Mesenchymal stem cell (in vitro differentiated cells and primary cell): ENCODE measurements at regions not wholly inside any gene's neighbourhood (a gene's known extent, or its start where the extent isn't known, plus 50 kb on each side); places are given as distances from the start of the nearest gene placed in this dataset.

ENCODE experiments used
- DNase-seq: peaks from one replicate; pipeline ENCODE4 v3.0.0-alpha.2; 2013
- H2AFZ ChIP-seq: one replicate; pipeline ENCODE4 v1.6.1; 2013; ENCODE audit warnings: low read depth, mild to moderate bottlenecking, control low read depth, inconsistent platforms, low read length, moderate library complexity
- H2AK5ac ChIP-seq: 2 replicates; pipeline ENCODE4 v1.6.1; 2013; ENCODE audit warnings: low read length, moderate library complexity, mild to moderate bottlenecking, inconsistent platforms; ENCODE audit not compliant: severe bottlenecking
- H2BK120ac ChIP-seq: one replicate; pipeline ENCODE4 v1.6.1; 2013; ENCODE audit warnings: low read depth, mild to moderate bottlenecking, inconsistent platforms, low read length, moderate library complexity
- H2BK12ac ChIP-seq, 2 experiments: one replicate each; pipeline ENCODE4 v1.6.1; 2013; ENCODE audit warnings: inconsistent platforms in 2 of 2, low read length in 2 of 2, mild to moderate bottlenecking in 2 of 2, moderate library complexity in 2 of 2, control low read depth in 1 of 2
- H2BK15ac ChIP-seq: one replicate; pipeline ENCODE4 v1.6.1; 2013; ENCODE audit warnings: mild to moderate bottlenecking, low read depth, inconsistent platforms; ENCODE audit not compliant: poor library complexity, severe bottlenecking
- H2BK5ac ChIP-seq: 2 replicates; pipeline ENCODE4 v1.6.1; 2013; ENCODE audit warnings: low read depth, mild to moderate bottlenecking, low read length, control low read depth, inconsistent platforms; ENCODE audit not compliant: poor library complexity, severe bottlenecking
- H3K14ac ChIP-seq, 2 experiments: one replicate each; pipeline ENCODE4 v1.6.1; 2013; ENCODE audit warnings: inconsistent platforms in 2 of 2, low read length in 2 of 2, control low read depth in 1 of 2, mild to moderate bottlenecking in 1 of 2, moderate library complexity in 1 of 2
- H3K18ac ChIP-seq, 2 experiments: one replicate each; pipeline ENCODE4 v1.6.1; 2013; ENCODE audit warnings: inconsistent platforms in 2 of 2, low read length in 2 of 2, control low read depth in 1 of 2, low read depth in 1 of 2, mild to moderate bottlenecking in 1 of 2
- H3K23ac ChIP-seq, 2 experiments: one replicate each; pipeline ENCODE4 v1.6.1; 2013; ENCODE audit warnings: inconsistent platforms in 2 of 2, low read length in 2 of 2, mild to moderate bottlenecking in 2 of 2, moderate library complexity in 2 of 2, control low read depth in 1 of 2
- H3K27ac ChIP-seq: 2 replicates; pipeline ENCODE4 v1.5.1; 2013; ENCODE audit warnings: mild to moderate bottlenecking, moderate library complexity, low read length, control low read depth, inconsistent platforms; ENCODE audit not compliant: poor library complexity, severe bottlenecking
- H3K27me3 ChIP-seq, 2 experiments: 2 replicates each; pipeline versions ENCODE4 v1.6.1 to v1.7.0; 2013; ENCODE audit warnings: low read length in 2 of 2, mild to moderate bottlenecking in 2 of 2, moderate library complexity in 2 of 2, control low read depth in 1 of 2, inconsistent platforms in 1 of 2; ENCODE audit not compliant: control insufficient read depth in 1 of 2, insufficient read depth in 1 of 2
- H3K36me3 ChIP-seq, 2 experiments: 2 replicates each; pipeline versions ENCODE4 v1.6.1 to v1.7.0; 2013; ENCODE audit warnings: low read length in 2 of 2, control low read depth in 1 of 2, inconsistent platforms in 1 of 2, low read depth in 1 of 2, mild to moderate bottlenecking in 1 of 2; ENCODE audit not compliant: insufficient read depth in 2 of 2, control insufficient read depth in 1 of 2
- H3K4ac ChIP-seq, 2 experiments: one replicate each; pipeline ENCODE4 v1.6.1; 2013; ENCODE audit warnings: inconsistent platforms in 2 of 2, low read length in 2 of 2, mild to moderate bottlenecking in 2 of 2, moderate library complexity in 2 of 2, control low read depth in 1 of 2, low read depth in 1 of 2
- H3K4me1 ChIP-seq: 2 replicates; pipeline ENCODE4 v1.6.1; 2013; ENCODE audit warnings: low read depth, low read length, control low read depth; ENCODE audit not compliant: control insufficient read depth, insufficient read depth
- H3K4me2 ChIP-seq: 2 replicates; pipeline ENCODE4 v1.6.1; 2013; ENCODE audit warnings: low read length, mild to moderate bottlenecking, inconsistent platforms; ENCODE audit not compliant: poor library complexity, severe bottlenecking
- H3K4me3 ChIP-seq, 2 experiments: 2 replicates each; pipeline versions ENCODE4 v1.5.1 to v1.7.0; 2013; ENCODE audit warnings: low read length in 2 of 2, mild to moderate bottlenecking in 2 of 2, control low read depth in 1 of 2, low read depth in 1 of 2; ENCODE audit not compliant: insufficient read depth in 1 of 2
- H3K79me1 ChIP-seq: replicated peaks from 2 replicates; pipeline ENCODE4 v1.6.1; 2013; ENCODE audit warnings: mild to moderate bottlenecking, control low read depth, low read length, inconsistent platforms; ENCODE audit not compliant: poor library complexity, severe bottlenecking
- H3K9ac ChIP-seq: 2 replicates; pipeline ENCODE4 v1.7.0; 2013; ENCODE audit warnings: mild to moderate bottlenecking, low read length, moderate library complexity
- H3K9me3 ChIP-seq: 2 replicates; pipeline ENCODE4 v1.7.0; 2013; ENCODE audit warnings: mild to moderate bottlenecking, low read length; ENCODE audit not compliant: control insufficient read depth
- H4K8ac ChIP-seq: one replicate; pipeline ENCODE4 v1.6.1; 2013; ENCODE audit warnings: inconsistent platforms, mild to moderate bottlenecking, low read length, moderate library complexity
- H4K91ac ChIP-seq: one replicate; pipeline ENCODE4 v1.6.1; 2013; ENCODE audit warnings: mild to moderate bottlenecking, low read length, inconsistent platforms
- WGBS: methylation state at CpG from one replicate; pipeline ENCODE4 v1.1.7; 2013; ENCODE audit warnings: mixed read lengths; 5-methylcytosine and 5-hydroxymethylcytosine counted together

GRCh38 chr2:239585422-239585821, 184.6 kb upstream of the HDAC4 start:
- H3K27ac ChIP-seq, result no peak overlapping the region
- WGBS, result 55% methylated on average over 10 of the region's 10 CpGs
- H3K9me3 ChIP-seq, result no peaks in the 10 kb centered on the region
- no peak overlapping the region for H3K14ac ChIP-seq
- H3K36me3 ChIP-seq, result no peaks in the 10 kb centered on the region
- H3K27me3 ChIP-seq, result peaks cover 0 to 47% of the 10 kb centered on the region in 2 experiments
- H3K79me1 ChIP-seq, result no peaks in the 10 kb centered on the region
- no peak overlapping the region for H2BK120ac ChIP-seq
- no peak overlapping the region for H3K4me2 ChIP-seq
- no peak overlapping the region for H3K4ac ChIP-seq
- no peak overlapping the region for H2AFZ ChIP-seq
- H2AK5ac ChIP-seq, result no peak overlapping the region
- no peaks in the 10 kb centered on the region for H3K4me1 ChIP-seq
- H3K9ac ChIP-seq, result no peak overlapping the region
- H3K18ac ChIP-seq, result no peak overlapping the region
- H2BK12ac ChIP-seq, result no peak overlapping the region
- no peak for DNase-seq
- no peak overlapping the region for H4K8ac ChIP-seq
- no peak overlapping the region for H2BK15ac ChIP-seq
- no peak overlapping the region for H2BK5ac ChIP-seq
- no peak overlapping the region for H4K91ac ChIP-seq
- no peak overlapping the region for H3K23ac ChIP-seq
- no peak overlapping the region for H3K4me3 ChIP-seq

GRCh38 chr2:239584986-239585385, 184.2 kb upstream of the HDAC4 start:
- no peak overlapping the region for H2AFZ ChIP-seq
- no peak overlapping the region for H3K4ac ChIP-seq
- H4K91ac ChIP-seq, result no peak overlapping the region
- H3K23ac ChIP-seq, result no peak overlapping the region
- H4K8ac ChIP-seq, result no peak overlapping the region
- H2AK5ac ChIP-seq, result no peak overlapping the region
- H2BK15ac ChIP-seq, result no peak overlapping the region
- H3K9ac ChIP-seq, result no peak overlapping the region
- no peak overlapping the region for H3K27ac ChIP-seq
- WGBS, result 30% methylated on average over 3 of the region's 3 CpGs
- no peak overlapping the region for H2BK12ac ChIP-seq
- no peak overlapping the region for H3K4me2 ChIP-seq
- H3K4me3 ChIP-seq, result no peak overlapping the region
- H3K27me3 ChIP-seq, result peaks cover 0 to 47% of the 10 kb centered on the region in 2 experiments
- no peaks in the 10 kb centered on the region for H3K9me3 ChIP-seq
- H2BK120ac ChIP-seq, result no peak overlapping the region
- H3K14ac ChIP-seq, result no peak overlapping the region
- H2BK5ac ChIP-seq, result no peak overlapping the region
- no peak overlapping the region for H3K18ac ChIP-seq
- no peaks in the 10 kb centered on the region for H3K36me3 ChIP-seq
- H3K79me1 ChIP-seq, result no peaks in the 10 kb centered on the region
- no peak for DNase-seq
- no peaks in the 10 kb centered on the region for H3K4me1 ChIP-seq

GRCh38 chr2:239583879-239584859, 183.3 kb upstream of the HDAC4 start:
- no peaks in the 10 kb centered on the region for H3K79me1 ChIP-seq
- H3K4me3 ChIP-seq, result no peak overlapping the region
- H2AK5ac ChIP-seq, result no peak overlapping the region
- DNase-seq, result no peak
- H2AFZ ChIP-seq, result no peak overlapping the region
- no peak overlapping the region for H3K4me2 ChIP-seq
- H4K8ac ChIP-seq, result no peak overlapping the region
- H3K27ac ChIP-seq, result no peak overlapping the region
- no peaks in the 10 kb centered on the region for H3K36me3 ChIP-seq
- H2BK5ac ChIP-seq, result no peak overlapping the region
- no peak overlapping the region for H2BK12ac ChIP-seq
- H3K4me1 ChIP-seq, result no peaks in the 10 kb centered on the region
- H3K23ac ChIP-seq, result no peak overlapping the region
- no peak overlapping the region for H3K9ac ChIP-seq
- no peak overlapping the region for H3K18ac ChIP-seq
- H3K9me3 ChIP-seq, result no peaks in the 10 kb centered on the region
- 80% methylated on average over 31 of the region's 31 CpGs for WGBS
- no peak overlapping the region for H2BK120ac ChIP-seq
- no peak overlapping the region for H4K91ac ChIP-seq
- no peak overlapping the region for H3K14ac ChIP-seq
- no peak overlapping the region for H3K4ac ChIP-seq
- H2BK15ac ChIP-seq, result no peak overlapping the region
- peaks cover 0 to 47% of the 10 kb centered on the region in 2 experiments for H3K27me3 ChIP-seq

GRCh38 chr2:239583171-239583878, 182.5 kb upstream of the HDAC4 start:
- Histone ChIP-seq H2BK120ac (no peak overlapping the region), H3K9me3 (no peaks in the 10 kb centered on the region), H3K36me3 (no peaks in the 10 kb centered on the region), H2BK12ac (no peak overlapping the region), H3K4me3 (no peak overlapping the region), H3K79me1 (no peaks in the 10 kb centered on the region), H2BK5ac (no peak overlapping the region), H3K27ac (no peak overlapping the region), H2AFZ (no peak overlapping the region), H3K14ac (no peak overlapping the region), H3K18ac (no peak overlapping the region), H3K9ac (no peak overlapping the region), H3K27me3 (peaks cover 0 to 43% of the 10 kb centered on the region in 2 experiments), H3K4me2 (no peak overlapping the region), H3K4me1 (no peaks in the 10 kb centered on the region), H2BK15ac (no peak overlapping the region), H4K91ac (no peak overlapping the region), H4K8ac (no peak overlapping the region), H3K4ac (no peak overlapping the region), H2AK5ac (no peak overlapping the region), H3K23ac (no peak overlapping the region)
- DNase-seq, result no peak
- 83% methylated on average over 21 of the region's 21 CpGs for WGBS
